GM12878 (cell line): ENCODE measurements at regions not wholly inside any gene's neighbourhood (a gene's known extent, or its start where the extent isn't known, plus 50 kb on each side); places are given as distances from the start of the nearest gene placed in this dataset.

Source experiments
- ATAC-seq: fragments of 200-7000 bp; cut with Tn5 transposase; 3 replicates; pipeline ENCODE4 v1.9.1; 2020; ENCODE audit warnings: mild to moderate bottlenecking, moderate library complexity
- BruUV-seq: library from RNA; stranded (reverse); fragments of 400-500 nt; replicated peaks from 2 replicates; lab custom pipeline; 2021; lab: Mats Ljungman, UMichigan
- CTCF ChIA-PET: fragments of 300-600 bp; sonication (Branson Sonifier 250); formaldehyde crosslinking; extraction: SDS; loops from one replicate; lab custom pipeline; 2021; ENCODE audit warnings: inconsistent platforms; lab: Yijun Ruan, JAX
- POLR2A ChIA-PET: fragments of 350-600 bp; formaldehyde crosslinking; extraction: SDS; loops from one replicate; lab custom pipeline; 2021; ENCODE audit warnings: inconsistent platforms; lab: Charles Lee
- RAD21 ChIA-PET: fragments of 300-600 bp; sonication (Branson Sonifier 250); formaldehyde crosslinking; loops from one replicate; lab custom pipeline; 2023; ENCODE audit warnings: antibody characterized with exemption; ENCODE audit not compliant: unreplicated experiment; lab: Charles Lee
- SMC1A ChIA-PET: fragments of 300-600 bp; sonication (Branson Sonifier 250); formaldehyde crosslinking; loops from one replicate; lab custom pipeline; 2023; ENCODE audit not compliant: unreplicated experiment, uncharacterized antibody; lab: Charles Lee
- DNase-seq: peaks from one replicate; pipeline ENCODE4 v3.0.0-alpha.2; 2011; ENCODE audit warnings: low read depth, low spot score
- FAIRE-seq: peaks from 3 replicates; lab custom pipeline; 2011; peaks lifted over from hg19 to GRCh38; lab: Jason Lieb, UNC
- H2AFZ ChIP-seq: 2 replicates; pipeline ENCODE4 v1.6.0; 2011; ENCODE audit warnings: low read depth, low read length, control low read depth; ENCODE audit not compliant: control insufficient read depth
- H3K27ac ChIP-seq: 2 replicates; pipeline ENCODE4 v1.5.1; 2011; ENCODE audit warnings: control low read depth; ENCODE audit not compliant: control insufficient read depth, insufficient read depth
- H3K27me3 ChIP-seq, 2 experiments: replicated peaks in 1 of 2; 2 replicates each; pipeline versions ENCODE4 v1.6.0 to v1.6.1; 2011; ENCODE audit warnings: low read length in 1 of 2; ENCODE audit not compliant: control insufficient read depth in 2 of 2, insufficient read depth in 2 of 2
- H3K36me3 ChIP-seq, 2 experiments: 2 replicates each; pipeline ENCODE4 v1.5.1; 2011; ENCODE audit warnings: low read length in 1 of 2; ENCODE audit not compliant: control insufficient read depth in 2 of 2, insufficient read depth in 2 of 2
- H3K4me1 ChIP-seq: 2 replicates; pipeline ENCODE4 v1.6.1; 2011; ENCODE audit warnings: mild to moderate bottlenecking, low read length, moderate library complexity, mixed read lengths; ENCODE audit not compliant: control insufficient read depth, insufficient read depth
- H3K4me2 ChIP-seq: 2 replicates; pipeline ENCODE4 v1.6.0; 2011; ENCODE audit warnings: control low read depth; ENCODE audit not compliant: control insufficient read depth, insufficient read depth
- H3K4me3 ChIP-seq: fragments of 200-600 bp; sonication (generic); 2 replicates; pipeline ENCODE4 v1.5.1; 2016
- H3K79me2 ChIP-seq: 2 replicates; pipeline ENCODE4 v1.6.0; 2011; ENCODE audit warnings: low read length; ENCODE audit not compliant: control insufficient read depth, insufficient read depth
- H3K9ac ChIP-seq: 2 replicates; pipeline ENCODE4 v1.8.0; 2011; ENCODE audit warnings: low read length, control low read depth, mixed read lengths; ENCODE audit not compliant: control insufficient read depth, insufficient read depth
- H3K9me3 ChIP-seq: replicated peaks from 3 replicates; pipeline ENCODE4 v1.5.1; 2011; ENCODE audit warnings: mild to moderate bottlenecking, low read length; ENCODE audit not compliant: control insufficient read depth, insufficient read depth
- H4K20me1 ChIP-seq: 2 replicates; pipeline ENCODE4 v1.6.0; 2011; ENCODE audit not compliant: control insufficient read depth, insufficient read depth
- ATF7 ChIP-seq: fragments of 450-650 bp; IDR thresholded peaks from 2 replicates; pipeline ENCODE4 v1.6.1; 2016; ENCODE audit warnings: low read depth, mild to moderate bottlenecking
- GATAD2B ChIP-seq: fragments of 450-650 bp; conservative IDR thresholded peaks from 2 replicates; pipeline ENCODE4 v1.6.1; 2017; ENCODE audit warnings: low read depth, mild to moderate bottlenecking, moderate library complexity
- HSF1 ChIP-seq: fragments of 150-350 bp; IDR thresholded peaks from 2 replicates; pipeline ENCODE4 v1.6.1; 2014; ENCODE audit warnings: mild to moderate bottlenecking, low read depth, low read length
- JUNB ChIP-seq: IDR thresholded peaks from 2 replicates; pipeline ENCODE4 v1.6.1; 2016; ENCODE audit warnings: antibody characterized with exemption, mild to moderate bottlenecking
- MXI1 ChIP-seq: fragments of 150-350 bp; IDR thresholded peaks from 2 replicates; pipeline ENCODE4 v1.6.1; 2011; ENCODE audit warnings: low read depth, mild to moderate bottlenecking, inconsistent platforms, low read length, improper control_type of control experiment
- NFYA ChIP-seq: IDR thresholded peaks from 2 replicates; pipeline ENCODE4 v1.6.1; 2011; ENCODE audit warnings: low read depth, mild to moderate bottlenecking, low read length, improper control_type of control experiment, borderline replicate concordance
- RAD51 ChIP-seq: fragments of 450-650 bp; IDR thresholded peaks from 2 replicates; pipeline ENCODE4 v1.6.1; 2016; ENCODE audit warnings: moderate library complexity, mild to moderate bottlenecking, inconsistent platforms
- TAF1 ChIP-seq: IDR thresholded peaks from 2 replicates; pipeline ENCODE4 v1.6.1; 2011; ENCODE audit warnings: mild to moderate bottlenecking, low read depth, low read length, borderline replicate concordance
- ZNF274 ChIP-seq: IDR thresholded peaks from one replicate; pipeline ENCODE4 v1.8.0; 2011; ENCODE audit not compliant: insufficient read length, insufficient read depth
- WGBS: methylation state at CpG from one replicate; pipeline ENCODE4 v1.1.6; 2016; ENCODE audit warnings: low lambda C conversion rate; ENCODE audit not compliant: insufficient replicate concordance, insufficient coverage; ENCODE audit errors: missing lambda C conversion rate; 5-methylcytosine and 5-hydroxymethylcytosine counted together
- in situ Hi-C: fragments of 300-500 bp; cut with MboI; formaldehyde crosslinking; loops from 9 replicates; pipeline ENCODE4 v1.14.3; 2018; ENCODE audit warnings: mixed read lengths
- intact Hi-C: fragments of 100-400 bp; cut with micrococcal nuclease; formaldehyde crosslinking; loops from one replicate; pipeline ENCODE4 v1.14.2; 2022; ENCODE audit not compliant: unreplicated experiment
- TF ChIP-seq, protein P1 (sequence below): fragments of 450-650 bp; formaldehyde crosslinking; IDR thresholded peaks from 2 replicates; pipeline ENCODE4 v1.4.0; 2022; ENCODE audit warnings: mild to moderate bottlenecking, moderate library complexity

- BruUV-seq, result no TSS peak
- no peaks in the 10 kb centered on the region for H3K36me3 ChIP-seq
- RAD21 ChIA-PET, result no interaction called here
- no peaks in the 10 kb centered on the region for H3K27me3 ChIP-seq
- intact Hi-C loops (no loop called here), in situ Hi-C loops (no loop called here)
- H3K27ac ChIP-seq, result no peak overlapping the region
- DNase-seq (no peak), ATAC-seq (no peak), FAIRE-seq (no peak)
- SMC1A ChIA-PET, result no interaction called here
- CTCF ChIA-PET, result no interaction called here
- TF ChIP-seq ZNF274, result no peak
- TF ChIP-seq RAD51, result no peak
- TF ChIP-seq GATAD2B, result no peak
- TF ChIP-seq, protein P1, sequence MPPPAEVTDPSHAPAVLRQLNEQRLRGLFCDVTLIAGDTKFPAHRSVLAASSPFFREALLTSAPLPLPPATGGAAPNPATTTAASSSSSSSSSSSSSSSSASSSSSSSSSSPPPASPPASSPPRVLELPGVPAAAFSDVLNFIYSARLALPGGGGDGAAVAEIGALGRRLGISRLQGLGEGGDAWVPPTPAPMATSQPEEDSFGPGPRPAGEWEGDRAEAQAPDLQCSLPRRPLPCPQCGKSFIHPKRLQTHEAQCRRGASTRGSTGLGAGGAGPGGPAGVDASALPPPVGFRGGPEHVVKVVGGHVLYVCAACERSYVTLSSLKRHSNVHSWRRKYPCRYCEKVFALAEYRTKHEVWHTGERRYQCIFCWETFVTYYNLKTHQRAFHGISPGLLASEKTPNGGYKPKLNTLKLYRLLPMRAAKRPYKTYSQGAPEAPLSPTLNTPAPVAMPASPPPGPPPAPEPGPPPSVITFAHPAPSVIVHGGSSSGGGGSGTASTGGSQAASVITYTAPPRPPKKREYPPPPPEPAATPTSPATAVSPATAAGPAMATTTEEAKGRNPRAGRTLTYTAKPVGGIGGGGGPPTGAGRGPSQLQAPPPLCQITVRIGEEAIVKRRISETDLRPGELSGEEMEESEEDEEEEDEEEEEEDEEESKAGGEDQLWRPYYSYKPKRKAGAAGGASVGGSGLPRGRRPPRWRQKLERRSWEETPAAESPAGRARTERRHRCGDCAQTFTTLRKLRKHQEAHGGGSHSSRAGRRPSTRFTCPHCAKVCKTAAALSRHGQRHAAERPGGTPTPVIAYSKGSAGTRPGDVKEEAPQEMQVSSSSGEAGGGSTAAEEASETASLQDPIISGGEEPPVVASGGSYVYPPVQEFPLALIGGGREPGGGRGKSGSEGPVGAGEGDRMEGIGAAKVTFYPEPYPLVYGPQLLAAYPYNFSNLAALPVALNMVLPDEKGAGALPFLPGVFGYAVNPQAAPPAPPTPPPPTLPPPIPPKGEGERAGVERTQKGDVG, result no peak
- no peak for TF ChIP-seq HSF1
- TF ChIP-seq ATF7, result no peak
- no peak for TF ChIP-seq TAF1
- no peak for TF ChIP-seq MXI1
- no peak for TF ChIP-seq NFYA
- TF ChIP-seq JUNB, result no peak
- no peaks in the 10 kb centered on the region for H4K20me1 ChIP-seq
- H3K4me3 ChIP-seq, result no peak overlapping the region
- H3K79me2 ChIP-seq, result no peaks in the 10 kb centered on the region
- POLR2A ChIA-PET, result no interaction called here
- H3K4me2 ChIP-seq, result no peak overlapping the region
- H3K9ac ChIP-seq, result no peak overlapping the region
- WGBS, result 0% methylated on average over 1 of the region's 1 CpG
- H2AFZ ChIP-seq, result no peak overlapping the region
- H3K9me3 ChIP-seq, result no peaks in the 10 kb centered on the region
- H3K4me1 ChIP-seq, result no peaks in the 10 kb centered on the region
Measured at GRCh38 chr7:12016439-12016838, 184.4 kb upstream of the THSD7A start.
